Panc1 (cell line): ENCODE measurements at regions not wholly inside any gene's neighbourhood (a gene's known extent, or its start where the extent isn't known, plus 50 kb on each side); places are given as distances from the start of the nearest gene placed in this dataset.

ENCODE experiments used
- POLR2AphosphoS5 ChIP-seq: IDR thresholded peaks from 2 replicates; pipeline ENCODE4 v1.6.1; 2012; ENCODE audit warnings: mild to moderate bottlenecking, low read depth, low read length, moderate library complexity
- TCF7L2 ChIP-seq: IDR thresholded peaks from 2 replicates; pipeline ENCODE4 v1.6.1; 2011; ENCODE audit warnings: mild to moderate bottlenecking, low read depth, low read length, inconsistent platforms
- TF ChIP-seq, protein P1 (sequence below): fragments of 450-650 bp; IDR thresholded peaks from 2 replicates; pipeline ENCODE4 v1.5.1; 2017; ENCODE audit warnings: mild to moderate bottlenecking
- TF ChIP-seq, protein P2 (sequence below), 2 experiments: IDR thresholded peaks; 2 replicates each; pipeline ENCODE4 v1.6.1; 2011 to 2012; ENCODE audit warnings: low read depth in 2 of 2, control low read depth in 1 of 2, low read length in 1 of 2, mild to moderate bottlenecking in 1 of 2, moderate library complexity in 1 of 2; ENCODE audit not compliant: insufficient read depth in 1 of 2

DNA sequence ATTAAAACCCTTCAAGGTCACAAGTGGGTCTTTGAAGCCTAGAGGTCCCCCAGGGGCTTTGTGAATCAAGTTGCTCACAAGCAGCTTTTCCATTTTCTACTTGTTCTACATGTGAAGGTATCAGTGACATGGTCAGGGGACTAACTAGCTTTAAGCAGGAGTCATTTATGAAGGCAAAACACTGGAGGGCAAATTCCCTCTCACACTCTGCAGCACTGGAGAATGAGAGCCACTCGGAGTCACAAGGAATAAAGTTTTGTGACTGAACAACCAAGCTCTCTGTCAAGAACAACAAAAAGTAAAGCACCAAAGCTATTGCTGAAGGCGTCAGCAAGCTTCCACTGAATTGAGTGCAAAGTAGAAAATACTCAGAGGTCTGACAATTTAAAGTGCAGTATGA, 609.0 kb downstream of the EDEM1 start:
- TF ChIP-seq, protein P1, sequence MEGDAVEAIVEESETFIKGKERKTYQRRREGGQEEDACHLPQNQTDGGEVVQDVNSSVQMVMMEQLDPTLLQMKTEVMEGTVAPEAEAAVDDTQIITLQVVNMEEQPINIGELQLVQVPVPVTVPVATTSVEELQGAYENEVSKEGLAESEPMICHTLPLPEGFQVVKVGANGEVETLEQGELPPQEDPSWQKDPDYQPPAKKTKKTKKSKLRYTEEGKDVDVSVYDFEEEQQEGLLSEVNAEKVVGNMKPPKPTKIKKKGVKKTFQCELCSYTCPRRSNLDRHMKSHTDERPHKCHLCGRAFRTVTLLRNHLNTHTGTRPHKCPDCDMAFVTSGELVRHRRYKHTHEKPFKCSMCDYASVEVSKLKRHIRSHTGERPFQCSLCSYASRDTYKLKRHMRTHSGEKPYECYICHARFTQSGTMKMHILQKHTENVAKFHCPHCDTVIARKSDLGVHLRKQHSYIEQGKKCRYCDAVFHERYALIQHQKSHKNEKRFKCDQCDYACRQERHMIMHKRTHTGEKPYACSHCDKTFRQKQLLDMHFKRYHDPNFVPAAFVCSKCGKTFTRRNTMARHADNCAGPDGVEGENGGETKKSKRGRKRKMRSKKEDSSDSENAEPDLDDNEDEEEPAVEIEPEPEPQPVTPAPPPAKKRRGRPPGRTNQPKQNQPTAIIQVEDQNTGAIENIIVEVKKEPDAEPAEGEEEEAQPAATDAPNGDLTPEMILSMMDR: no peak
- TF ChIP-seq POLR2AphosphoS5 (no peak), TCF7L2 (no peak)
- TF ChIP-seq, protein P2, sequence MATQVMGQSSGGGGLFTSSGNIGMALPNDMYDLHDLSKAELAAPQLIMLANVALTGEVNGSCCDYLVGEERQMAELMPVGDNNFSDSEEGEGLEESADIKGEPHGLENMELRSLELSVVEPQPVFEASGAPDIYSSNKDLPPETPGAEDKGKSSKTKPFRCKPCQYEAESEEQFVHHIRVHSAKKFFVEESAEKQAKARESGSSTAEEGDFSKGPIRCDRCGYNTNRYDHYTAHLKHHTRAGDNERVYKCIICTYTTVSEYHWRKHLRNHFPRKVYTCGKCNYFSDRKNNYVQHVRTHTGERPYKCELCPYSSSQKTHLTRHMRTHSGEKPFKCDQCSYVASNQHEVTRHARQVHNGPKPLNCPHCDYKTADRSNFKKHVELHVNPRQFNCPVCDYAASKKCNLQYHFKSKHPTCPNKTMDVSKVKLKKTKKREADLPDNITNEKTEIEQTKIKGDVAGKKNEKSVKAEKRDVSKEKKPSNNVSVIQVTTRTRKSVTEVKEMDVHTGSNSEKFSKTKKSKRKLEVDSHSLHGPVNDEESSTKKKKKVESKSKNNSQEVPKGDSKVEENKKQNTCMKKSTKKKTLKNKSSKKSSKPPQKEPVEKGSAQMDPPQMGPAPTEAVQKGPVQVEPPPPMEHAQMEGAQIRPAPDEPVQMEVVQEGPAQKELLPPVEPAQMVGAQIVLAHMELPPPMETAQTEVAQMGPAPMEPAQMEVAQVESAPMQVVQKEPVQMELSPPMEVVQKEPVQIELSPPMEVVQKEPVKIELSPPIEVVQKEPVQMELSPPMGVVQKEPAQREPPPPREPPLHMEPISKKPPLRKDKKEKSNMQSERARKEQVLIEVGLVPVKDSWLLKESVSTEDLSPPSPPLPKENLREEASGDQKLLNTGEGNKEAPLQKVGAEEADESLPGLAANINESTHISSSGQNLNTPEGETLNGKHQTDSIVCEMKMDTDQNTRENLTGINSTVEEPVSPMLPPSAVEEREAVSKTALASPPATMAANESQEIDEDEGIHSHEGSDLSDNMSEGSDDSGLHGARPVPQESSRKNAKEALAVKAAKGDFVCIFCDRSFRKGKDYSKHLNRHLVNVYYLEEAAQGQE (IDR thresholded peaks at IDR 0.05; ENCODE audit: insufficient read depth in 1 of 2, low read depth in 2 of 2, low read length in 1 of 2): no peak
